ENCODE measurements at regions not wholly inside any gene's neighbourhood (a gene's known extent, or its start where the extent isn't known, plus 50 kb on each side); places are given as distances from the start of the nearest gene placed in this dataset.
"Not testable (repeated sequence)": the region's sequence is repeated elsewhere in the genome, so short reads cannot be mapped to it uniquely, and the experiment has no call there.

DNA sequence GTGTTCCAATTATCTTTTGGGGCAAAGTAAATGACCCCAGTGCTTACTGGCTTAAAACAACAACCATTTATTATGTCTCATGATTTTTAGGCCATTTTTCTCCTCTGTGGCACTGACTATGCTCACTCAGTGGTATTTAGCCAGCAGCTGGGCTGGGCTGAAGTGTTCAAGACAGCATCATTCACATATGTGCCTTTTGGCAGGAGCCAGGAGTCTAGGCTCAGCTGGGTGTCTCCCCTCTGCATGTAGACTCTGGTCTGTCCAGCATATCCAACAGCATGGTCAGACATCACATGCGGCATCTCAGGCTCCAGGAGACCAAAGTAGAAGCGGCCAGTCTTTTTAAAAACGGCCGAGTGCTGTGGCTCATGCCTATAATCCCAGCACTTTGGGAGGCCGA lies 120.3 kb upstream of the TOP1 start:
- TF ChIP-seq POLR2A (IDR thresholded peaks at IDR 0.05) = no peak
- TF ChIP-seq, protein P1, sequence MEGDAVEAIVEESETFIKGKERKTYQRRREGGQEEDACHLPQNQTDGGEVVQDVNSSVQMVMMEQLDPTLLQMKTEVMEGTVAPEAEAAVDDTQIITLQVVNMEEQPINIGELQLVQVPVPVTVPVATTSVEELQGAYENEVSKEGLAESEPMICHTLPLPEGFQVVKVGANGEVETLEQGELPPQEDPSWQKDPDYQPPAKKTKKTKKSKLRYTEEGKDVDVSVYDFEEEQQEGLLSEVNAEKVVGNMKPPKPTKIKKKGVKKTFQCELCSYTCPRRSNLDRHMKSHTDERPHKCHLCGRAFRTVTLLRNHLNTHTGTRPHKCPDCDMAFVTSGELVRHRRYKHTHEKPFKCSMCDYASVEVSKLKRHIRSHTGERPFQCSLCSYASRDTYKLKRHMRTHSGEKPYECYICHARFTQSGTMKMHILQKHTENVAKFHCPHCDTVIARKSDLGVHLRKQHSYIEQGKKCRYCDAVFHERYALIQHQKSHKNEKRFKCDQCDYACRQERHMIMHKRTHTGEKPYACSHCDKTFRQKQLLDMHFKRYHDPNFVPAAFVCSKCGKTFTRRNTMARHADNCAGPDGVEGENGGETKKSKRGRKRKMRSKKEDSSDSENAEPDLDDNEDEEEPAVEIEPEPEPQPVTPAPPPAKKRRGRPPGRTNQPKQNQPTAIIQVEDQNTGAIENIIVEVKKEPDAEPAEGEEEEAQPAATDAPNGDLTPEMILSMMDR (IDR thresholded peaks at IDR 0.05) = no peak
- Histone ChIP-seq H3K27me3 (no peaks in the 10 kb centered on the region), H3K36me3 (no peaks in the 10 kb centered on the region), H3K27ac (no peak overlapping the region), H3K4me3 (no peak overlapping the region), H3K9me3 (peaks cover 0 to 8% (median 0%) of the 10 kb centered on the region in 12 donors), H3K4me1 (no peaks in the 10 kb centered on the region)
- ATAC-seq (no peak), DNase-seq (no peak)
- intact Hi-C loops (cut with DNase I) = no loop called here
- WGBS, 4 donors = 81 to 92% (median 84%) methylated on average over 5 of the region's 5 CpGs

DNA sequence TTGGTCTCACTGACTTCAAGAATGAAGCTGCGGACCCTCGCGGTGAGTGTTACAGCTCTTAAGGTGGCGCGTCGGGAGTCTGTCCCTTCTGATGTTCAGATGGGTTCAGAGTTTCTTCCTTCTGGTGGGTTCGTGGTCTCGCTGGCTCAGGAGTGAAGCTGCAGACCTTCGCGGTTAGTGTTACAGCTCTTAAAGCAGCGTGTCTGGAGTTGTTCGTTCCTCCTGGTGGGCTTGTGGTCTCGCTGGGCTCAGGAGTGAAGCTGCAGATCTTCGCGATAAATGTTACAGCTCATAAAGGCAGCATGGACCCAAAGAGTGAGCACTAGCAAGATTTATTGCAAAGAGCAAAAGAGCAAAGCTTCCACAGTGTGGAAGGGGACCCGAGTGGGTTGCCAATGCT lies 119.1 kb upstream of the TOP1 start:
- intact Hi-C loops (cut with DNase I); DNase-seq: not testable (repeated sequence)
- WGBS, 4 donors = 88 to 97% (median 93%) methylated on average over 16 of the region's 16 CpGs

DNA sequence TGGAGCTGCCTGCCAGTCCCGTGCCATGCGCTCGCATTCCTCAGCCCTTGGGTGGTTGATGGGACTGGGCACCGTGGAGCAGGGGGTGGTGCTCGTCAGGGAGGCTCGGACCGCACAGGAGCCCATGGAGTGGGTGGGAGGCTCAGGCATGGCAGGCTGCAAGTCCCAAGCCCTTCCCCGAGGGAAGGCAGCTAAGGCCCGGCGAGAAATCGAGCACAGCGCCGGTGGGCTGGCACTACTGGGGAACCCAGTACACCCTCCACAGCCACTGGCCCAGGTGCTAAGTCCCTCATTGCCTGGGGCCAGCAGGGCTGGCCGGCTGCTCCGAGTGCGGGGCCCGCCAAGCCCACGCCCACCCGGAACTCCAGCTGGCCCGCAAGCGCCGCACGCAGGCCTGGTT lies 118.2 kb upstream of the TOP1 start:
- H3K36me3 ChIP-seq; H3K4me3 ChIP-seq; DNase-seq; H3K27ac ChIP-seq; H3K4me1 ChIP-seq; ATAC-seq; intact Hi-C loops (cut with DNase I); H3K9me3 ChIP-seq; H3K27me3 ChIP-seq: not testable (repeated sequence)
- WGBS, 4 donors = 95 to 99% (median 98%) methylated on average over 13 to 23 of the region's 23 CpGs

More for the DNA sequence above, 119.1 kb upstream of the TOP1 start:
- H3K27me3 ChIP-seq, H3K4me3 ChIP-seq, ATAC-seq, H3K27ac ChIP-seq, H3K9me3 ChIP-seq, H3K4me1 ChIP-seq, H3K36me3 ChIP-seq: not testable (repeated sequence)

DNA sequence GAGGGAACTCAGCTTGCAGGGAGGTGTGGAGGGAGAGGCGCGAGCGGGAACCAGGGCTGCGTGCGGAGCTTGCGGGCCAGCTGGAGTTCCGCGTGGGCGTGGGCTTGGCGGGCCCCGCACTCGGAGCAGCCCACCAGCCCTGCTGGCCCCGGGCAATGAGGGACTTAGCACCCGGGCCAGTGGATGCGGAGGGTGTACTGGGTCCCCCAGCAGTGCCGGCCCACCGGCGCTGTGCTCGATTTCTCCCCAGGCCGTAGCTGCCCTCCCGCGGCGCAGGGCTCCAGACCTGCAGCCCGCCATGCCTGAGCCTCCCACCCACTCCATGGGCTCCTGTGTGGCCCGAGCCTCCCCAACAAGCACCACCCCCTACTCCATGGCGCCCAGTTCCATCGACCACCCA lies 117.5 kb upstream of the TOP1 start:
- intact Hi-C loops (cut with DNase I); H3K27ac ChIP-seq: not testable (repeated sequence)

DNA sequence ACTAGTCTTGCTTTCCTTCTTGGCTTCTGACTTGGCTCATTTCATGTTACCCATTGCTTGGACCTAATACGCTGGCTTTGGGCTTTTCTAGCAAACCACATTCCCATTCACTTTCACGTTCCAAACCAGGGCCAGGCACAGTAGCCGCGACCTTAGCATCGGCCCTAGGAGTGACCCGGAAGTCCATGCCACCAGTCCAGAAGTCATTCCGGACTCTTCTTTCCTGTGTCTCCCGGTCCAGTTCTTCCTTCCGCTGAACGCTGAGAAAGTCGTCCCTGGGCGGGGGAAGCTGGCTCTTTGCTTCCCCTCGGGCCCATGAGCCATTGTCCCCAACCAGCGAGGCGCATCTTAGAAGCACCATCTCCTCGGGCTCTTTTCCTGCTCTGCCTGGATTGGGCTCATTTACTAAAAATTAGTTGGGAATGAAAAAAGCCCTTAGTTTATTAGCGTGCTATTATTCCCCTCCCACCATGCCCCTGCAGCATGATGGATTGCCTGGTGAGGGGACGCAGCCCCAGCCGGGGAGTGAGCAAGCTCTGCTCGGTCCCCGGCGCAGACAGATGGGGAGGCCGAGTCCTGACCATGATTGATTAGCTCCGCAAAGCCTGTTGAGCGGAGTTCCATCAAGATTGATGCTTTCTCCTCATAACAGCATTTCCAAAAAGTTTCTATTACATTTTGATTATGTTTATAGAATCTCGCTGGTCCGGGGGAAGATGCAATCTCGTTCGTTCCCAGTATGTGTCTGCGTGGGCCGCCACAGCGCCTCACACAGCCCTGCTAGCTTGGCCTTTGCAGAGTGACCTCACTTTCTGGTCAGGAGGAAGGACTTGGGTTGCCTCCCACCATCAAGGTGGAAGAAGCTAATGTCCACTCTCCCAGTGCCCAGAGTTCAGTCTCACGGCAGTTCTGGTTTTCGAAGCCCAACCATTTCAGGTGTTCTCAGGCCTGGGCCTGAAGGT lies 115.1 kb upstream of the TOP1 start:
- Histone ChIP-seq H3K36me3 (no peaks in the 10 kb centered on the region), H3K4me1 (no peaks in the 10 kb centered on the region), H3K27ac (no peak overlapping the region), H3K9me3 (no peaks in the 10 kb centered on the region), H3K27me3 (no peaks in the 10 kb centered on the region), H3K4me3 (no peak overlapping the region)
- TF ChIP-seq, protein P1 (IDR thresholded peaks at IDR 0.05) = no peak
- no peak for TF ChIP-seq POLR2A (IDR thresholded peaks at IDR 0.05)
- no peak for DNase-seq
- intact Hi-C loops (cut with DNase I) = no loop called here
- no peak for ATAC-seq
- WGBS, 4 donors = 86 to 88% (median 87%) methylated on average over 34 of the region's 34 CpGs

More for the DNA sequence above, 117.5 kb upstream of the TOP1 start:
- not testable (repeated sequence) for ATAC-seq, DNase-seq, H3K36me3 ChIP-seq, H3K4me1 ChIP-seq, H3K9me3 ChIP-seq, H3K4me3 ChIP-seq, H3K27me3 ChIP-seq
- WGBS, 4 donors = 94 to 97% (median 95%) methylated on average over 25 to 27 of the region's 27 CpGs
